SK-N-SH (cell line): ENCODE measurements at regions not wholly inside any gene's neighbourhood (a gene's known extent, or its start where the extent isn't known, plus 50 kb on each side); places are given as distances from the start of the nearest gene placed in this dataset.

Experiments used
- CTCF ChIA-PET: fragments of 300-600, 350-600 bp; formaldehyde crosslinking; extraction: SDS; loops from one replicate; lab custom pipeline; 2021; lab: Yijun Ruan, JAX
- POLR2A ChIA-PET: fragments of 350-600 bp; sonication (Branson Sonifier 250); formaldehyde crosslinking; extraction: SDS; loops from one replicate; lab custom pipeline; 2020; ENCODE audit warnings: antibody characterized with exemption, inconsistent platforms; lab: Yijun Ruan, JAX
- DNase-seq: peaks from one replicate; pipeline ENCODE4 v3.0.0; 2012
- H2AFZ ChIP-seq: fragments of 200-600 bp; sonication (generic); 2 replicates; pipeline ENCODE4 v1.8.1; 2016; ENCODE audit warnings: antibody characterized with exemption, mild to moderate bottlenecking, low read depth
- H3F3A ChIP-seq: fragments of 200-600 bp; sonication (generic); replicated peaks from 2 replicates; pipeline ENCODE3; 2016; ENCODE audit warnings: antibody characterized with exemption, mild to moderate bottlenecking; ENCODE audit not compliant: insufficient read depth
- H3K27ac ChIP-seq, 2 experiments: fragments of 200-500 bp in 1 of 2; fragments of 200-600 bp in 1 of 2; sonication (Bioruptor generic) in 1 of 2; sonication (generic), shearing (Covaris generic) in 1 of 2; 2 replicates each; pipeline versions ENCODE4 v1.5.1 to v1.6.1; 2014 to 2016; ENCODE audit warnings: low read depth in 2 of 2, inconsistent platforms in 1 of 2, low read length in 1 of 2, mild to moderate bottlenecking in 1 of 2, mixed read lengths in 1 of 2
- H3K27me3 ChIP-seq: fragments of 200-600 bp; sonication (generic), shearing (Covaris generic); 2 replicates; pipeline ENCODE4 v1.6.1; 2016; ENCODE audit warnings: mixed run types; ENCODE audit not compliant: insufficient read depth
- H3K36me3 ChIP-seq, 2 experiments: fragments of 200-500 bp in 1 of 2; fragments of 200-600 bp in 1 of 2; sonication (Bioruptor generic) in 1 of 2; sonication (generic) in 1 of 2; replicated peaks in 1 of 2; 2 replicates each; pipeline versions ENCODE3 to v1.5.1; 2014 to 2016; ENCODE audit warnings: low read length in 1 of 2, mild to moderate bottlenecking in 1 of 2; ENCODE audit not compliant: insufficient read depth in 2 of 2, control insufficient read depth in 1 of 2
- H3K4me1 ChIP-seq, 2 experiments: fragments of 200-500 bp in 1 of 2; fragments of 200-600 bp in 1 of 2; sonication (Bioruptor generic) in 1 of 2; sonication (generic), shearing (Covaris generic) in 1 of 2; 2 replicates each; pipeline versions ENCODE4 v1.5.1 to v1.6.1; 2014 to 2016; ENCODE audit warnings: low read depth in 1 of 2, low read length in 1 of 2, mixed run types in 1 of 2; ENCODE audit not compliant: insufficient read depth in 2 of 2, control insufficient read depth in 1 of 2
- H3K4me2 ChIP-seq: fragments of 200-600 bp; sonication (generic), shearing (Covaris generic); 2 replicates; pipeline ENCODE4 v1.6.1; 2017; ENCODE audit warnings: mixed run types
- H3K4me3 ChIP-seq, 2 experiments: fragments of 200-500 bp in 1 of 2; fragments of 200-600 bp in 1 of 2; sonication (Bioruptor generic) in 1 of 2; sonication (generic), shearing (Covaris generic) in 1 of 2; 2 replicates each; pipeline versions ENCODE4 v1.5.1 to v1.8.1; 2014 to 2016; ENCODE audit warnings: low read depth in 2 of 2, inconsistent platforms in 1 of 2, low read length in 1 of 2, mild to moderate bottlenecking in 1 of 2, mixed read lengths in 1 of 2, moderate library complexity in 1 of 2
- H3K79me2 ChIP-seq: fragments of 200-600 bp; sonication (generic); 2 replicates; pipeline ENCODE4 v1.8.1; 2017; ENCODE audit warnings: mild to moderate bottlenecking; ENCODE audit not compliant: insufficient read depth
- H3K9ac ChIP-seq: fragments of 200-600 bp; sonication (generic); 2 replicates; pipeline ENCODE4 v1.6.1; 2017; ENCODE audit warnings: mixed run types
- H3K9me2 ChIP-seq: fragments of 200-600 bp; sonication (generic); 2 replicates; pipeline ENCODE4 v1.6.1; 2017; ENCODE audit warnings: mixed run types
- H3K9me3 ChIP-seq: fragments of 200-600 bp; sonication (generic); 2 replicates; pipeline ENCODE4 v1.6.1; 2017; ENCODE audit warnings: mixed run types, mild to moderate bottlenecking, moderate library complexity
- H4K20me1 ChIP-seq: fragments of 200-600 bp; sonication (generic); 2 replicates; pipeline ENCODE4 v1.6.1; 2017; ENCODE audit warnings: mild to moderate bottlenecking, mixed run types; ENCODE audit not compliant: insufficient read depth
- CHD2 ChIP-seq: fragments of 150-350 bp; IDR thresholded peaks from 2 replicates; pipeline ENCODE4 v1.6.1; 2018; ENCODE audit warnings: low read length; ENCODE audit not compliant: partially characterized antibody
- ELF1 ChIP-seq: IDR thresholded peaks from 2 replicates; pipeline ENCODE4 v1.4.0; 2012
- EP300 ChIP-seq, 2 experiments: IDR thresholded peaks; 2 replicates each; pipeline versions ENCODE4 v1.4.0 to v1.6.1; 2012; ENCODE audit warnings: borderline replicate concordance in 1 of 2, low read depth in 1 of 2, low read length in 1 of 2
- EZH2phosphoT487 ChIP-seq: fragments of 200-600 bp; sonication (generic); IDR thresholded peaks from 2 replicates; pipeline ENCODE4 v1.6.1; 2017; ENCODE audit warnings: low read depth, mixed run types, mild to moderate bottlenecking, antibody characterized with exemption, moderate library complexity, borderline replicate concordance
- FOXJ3 ChIP-seq: sonication (generic); formaldehyde crosslinking; IDR thresholded peaks from 2 replicates; pipeline ENCODE4 v1.5.1; 2020; ENCODE audit warnings: mild to moderate bottlenecking, missing genetic modification reagents
- MEF2A ChIP-seq: IDR thresholded peaks from 2 replicates; pipeline ENCODE4 v1.4.0; 2012; ENCODE audit warnings: low read depth, borderline replicate concordance
- MXI1 ChIP-seq: IDR thresholded peaks from 2 replicates; pipeline ENCODE4 v1.6.1; 2012; ENCODE audit warnings: mild to moderate bottlenecking, low read depth, low read length, improper control_type of control experiment
- POLR2AphosphoS5 ChIP-seq: IDR thresholded peaks from 2 replicates; pipeline ENCODE4 v1.6.1; 2012; ENCODE audit warnings: low read depth, low read length
- RAD21 ChIP-seq: IDR thresholded peaks from 2 replicates; pipeline ENCODE4 v1.6.1; 2012; ENCODE audit warnings: mild to moderate bottlenecking, low read length
- RCOR1 ChIP-seq: fragments of 150-350 bp; IDR thresholded peaks from 2 replicates; pipeline ENCODE4 v1.6.1; 2017; ENCODE audit warnings: antibody characterized with exemption, low read length
- RFX5 ChIP-seq: IDR thresholded peaks from 2 replicates; pipeline ENCODE4 v1.6.1; 2012; ENCODE audit warnings: mild to moderate bottlenecking, improper control_type of control experiment, low read length
- SIN3A ChIP-seq: IDR thresholded peaks from 2 replicates; pipeline ENCODE4 v1.6.1; 2012; ENCODE audit warnings: low read depth, mild to moderate bottlenecking, low read length, moderate library complexity, borderline replicate concordance
- SMC3 ChIP-seq: IDR thresholded peaks from 2 replicates; pipeline ENCODE4 v1.6.1; 2012; ENCODE audit warnings: low read depth, low read length, improper control_type of control experiment
- TCF12 ChIP-seq: IDR thresholded peaks from 2 replicates; pipeline ENCODE4 v1.4.0; 2012
- TEAD4 ChIP-seq: IDR thresholded peaks from 2 replicates; pipeline ENCODE4 v1.4.0; 2012; ENCODE audit warnings: mild to moderate bottlenecking, borderline replicate concordance; ENCODE audit not compliant: insufficient read depth
- WGBS: methylation state at CpG from one replicate; pipeline ENCODE4 v1.1.6; 2017; ENCODE audit warnings: low lambda C conversion rate; 5-methylcytosine and 5-hydroxymethylcytosine counted together
- TF ChIP-seq, protein P1 (sequence below): IDR thresholded peaks from 2 replicates; pipeline ENCODE4 v1.6.1; 2012; ENCODE audit warnings: mild to moderate bottlenecking, low read depth, low read length, moderate library complexity
- TF ChIP-seq, protein P2 (sequence below): IDR thresholded peaks from 2 replicates; pipeline ENCODE4 v1.4.0; 2012; ENCODE audit warnings: low read depth
- TF ChIP-seq, protein P3 (sequence below): fragments of 150-350 bp; IDR thresholded peaks from 2 replicates; pipeline ENCODE4 v1.6.1; 2016; ENCODE audit warnings: mild to moderate bottlenecking, low read depth, low read length
- TF ChIP-seq, protein P4 (sequence below): IDR thresholded peaks from 2 replicates; pipeline ENCODE4 v1.4.0; 2012; ENCODE audit warnings: low read depth, borderline replicate concordance

DNA sequence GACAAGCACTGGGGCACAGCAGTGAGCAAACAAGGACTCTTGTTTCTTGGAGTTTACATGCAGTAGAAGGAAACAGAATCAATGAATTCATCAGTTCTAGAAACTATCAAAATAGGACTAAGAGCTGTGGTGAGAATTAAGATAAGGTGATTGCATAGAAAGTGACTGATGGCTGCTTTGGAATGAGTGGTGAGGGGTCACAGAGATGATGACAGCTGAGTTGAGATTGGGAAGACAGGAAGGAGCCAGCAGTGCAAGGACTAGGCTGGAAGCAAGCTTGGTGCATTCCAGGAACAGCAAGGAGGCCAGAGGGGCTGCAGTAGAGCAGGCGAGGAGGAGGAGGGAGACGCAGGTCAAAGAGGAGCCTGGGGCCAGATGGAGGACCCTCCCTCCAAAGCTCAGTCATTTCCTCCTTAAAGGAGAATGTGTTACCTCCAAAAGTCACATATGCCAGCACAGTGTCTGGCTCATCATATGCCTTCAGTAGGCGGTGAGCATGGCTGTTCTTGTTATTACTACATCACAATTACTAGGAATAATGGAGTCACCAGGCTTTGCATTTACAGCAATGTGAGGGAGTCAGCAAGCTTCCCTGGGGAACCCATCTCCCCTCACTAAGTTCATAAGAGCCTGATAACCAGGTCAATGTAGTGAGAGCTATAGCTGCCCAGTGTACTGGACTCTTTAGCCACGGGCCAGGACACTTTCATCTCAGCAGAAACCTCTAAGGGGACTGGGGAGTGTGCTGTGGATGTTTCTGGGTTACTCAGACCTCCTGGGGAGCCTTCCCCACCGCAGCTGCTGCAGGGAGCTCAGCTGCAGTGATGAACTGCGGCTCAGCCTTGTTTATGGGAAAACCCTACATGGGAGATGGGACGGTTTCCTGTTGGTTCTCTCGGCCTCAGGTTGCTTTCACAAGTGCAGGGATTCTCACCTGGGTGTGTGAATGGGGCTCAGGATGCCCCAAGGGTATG, 157.2 kb downstream of the SEC14L1 start:
- no peaks in the 10 kb centered on the region for H3K9me2 ChIP-seq
- peaks cover 6 to 9% of the 10 kb centered on the region in 2 experiments for H3K36me3 ChIP-seq
- H2AFZ ChIP-seq: no peak overlapping the region
- no peak overlapping the region for H3K9ac ChIP-seq
- no peaks in the 10 kb centered on the region for H3K9me3 ChIP-seq
- no peak overlapping the region for H3K4me2 ChIP-seq
- CTCF ChIA-PET: interaction anchor here (0.8 to 1.4 kb wide), 2 partner anchors 10 to 132 kb away, joined by 3 to 4 read pairs; no protein-coding TSS in a partner anchor
- H3F3A ChIP-seq: peaks cover 15% of the 10 kb centered on the region
- no peak overlapping the region for H3K27ac ChIP-seq
- H3K27me3 ChIP-seq: no peaks in the 10 kb centered on the region
- 0 out of 2 replicates have a peak, but pooled peaks cover 6% of the 10 kb centered on the region for H3K79me2 ChIP-seq
- no peak for DNase-seq
- 92% methylated on average over 8 of the region's 8 CpGs for WGBS
- no peak overlapping the region for H3K4me3 ChIP-seq
- POLR2A ChIA-PET: no interaction called here
- H4K20me1 ChIP-seq: no peaks in the 10 kb centered on the region
- no peak for TF ChIP-seq RAD21
- no peak for TF ChIP-seq MXI1
- no peak for TF ChIP-seq SMC3
- no peak for TF ChIP-seq POLR2AphosphoS5
- TF ChIP-seq CHD2: no peak
- TF ChIP-seq EP300 (IDR thresholded peaks at IDR 0.05; ENCODE audit: borderline replicate concordance in 1 of 2, low read depth in 1 of 2, low read length in 1 of 2): no peak
- TF ChIP-seq FOXJ3: no peak
- no peak for TF ChIP-seq RFX5
- TF ChIP-seq ELF1: no peak
- TF ChIP-seq RCOR1: no peak
- no peak for TF ChIP-seq SIN3A
- no peak for TF ChIP-seq TCF12
- TF ChIP-seq, protein P1, sequence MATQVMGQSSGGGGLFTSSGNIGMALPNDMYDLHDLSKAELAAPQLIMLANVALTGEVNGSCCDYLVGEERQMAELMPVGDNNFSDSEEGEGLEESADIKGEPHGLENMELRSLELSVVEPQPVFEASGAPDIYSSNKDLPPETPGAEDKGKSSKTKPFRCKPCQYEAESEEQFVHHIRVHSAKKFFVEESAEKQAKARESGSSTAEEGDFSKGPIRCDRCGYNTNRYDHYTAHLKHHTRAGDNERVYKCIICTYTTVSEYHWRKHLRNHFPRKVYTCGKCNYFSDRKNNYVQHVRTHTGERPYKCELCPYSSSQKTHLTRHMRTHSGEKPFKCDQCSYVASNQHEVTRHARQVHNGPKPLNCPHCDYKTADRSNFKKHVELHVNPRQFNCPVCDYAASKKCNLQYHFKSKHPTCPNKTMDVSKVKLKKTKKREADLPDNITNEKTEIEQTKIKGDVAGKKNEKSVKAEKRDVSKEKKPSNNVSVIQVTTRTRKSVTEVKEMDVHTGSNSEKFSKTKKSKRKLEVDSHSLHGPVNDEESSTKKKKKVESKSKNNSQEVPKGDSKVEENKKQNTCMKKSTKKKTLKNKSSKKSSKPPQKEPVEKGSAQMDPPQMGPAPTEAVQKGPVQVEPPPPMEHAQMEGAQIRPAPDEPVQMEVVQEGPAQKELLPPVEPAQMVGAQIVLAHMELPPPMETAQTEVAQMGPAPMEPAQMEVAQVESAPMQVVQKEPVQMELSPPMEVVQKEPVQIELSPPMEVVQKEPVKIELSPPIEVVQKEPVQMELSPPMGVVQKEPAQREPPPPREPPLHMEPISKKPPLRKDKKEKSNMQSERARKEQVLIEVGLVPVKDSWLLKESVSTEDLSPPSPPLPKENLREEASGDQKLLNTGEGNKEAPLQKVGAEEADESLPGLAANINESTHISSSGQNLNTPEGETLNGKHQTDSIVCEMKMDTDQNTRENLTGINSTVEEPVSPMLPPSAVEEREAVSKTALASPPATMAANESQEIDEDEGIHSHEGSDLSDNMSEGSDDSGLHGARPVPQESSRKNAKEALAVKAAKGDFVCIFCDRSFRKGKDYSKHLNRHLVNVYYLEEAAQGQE: no peak
- TF ChIP-seq MEF2A: no peak
- peaks cover 0 to 16% of the 10 kb centered on the region in 2 experiments; a peak in 1 of 4 replicates for H3K4me1 ChIP-seq

DNA sequence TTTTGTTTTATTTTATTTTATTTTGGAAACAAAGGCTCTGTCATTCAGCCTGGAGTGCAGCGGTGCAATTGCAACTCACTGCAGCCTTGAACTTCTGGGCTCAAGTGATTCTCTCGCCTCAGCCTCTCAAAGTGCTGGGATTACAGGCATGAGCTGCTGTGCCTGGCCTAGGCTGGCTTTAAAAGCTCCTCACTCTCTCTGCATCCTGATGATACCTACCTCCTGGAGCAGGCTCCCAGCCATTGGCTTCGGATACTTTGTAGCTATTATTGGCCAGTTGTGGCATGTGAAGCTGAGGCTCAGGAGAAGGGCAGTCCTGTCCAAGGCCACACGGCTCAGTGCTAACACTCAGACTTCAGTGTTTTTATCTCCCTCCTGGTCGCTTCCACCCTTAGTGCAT, 158.0 kb downstream of the SEC14L1 start:
- CTCF ChIA-PET: interaction anchor here (0.7 to 1.4 kb wide), 3 partner anchors 11 to 131 kb away, joined by 3 to 4 read pairs (median 3); no protein-coding TSS in a partner anchor
- Histone ChIP-seq H3K4me3 (no peak overlapping the region), H4K20me1 (no peaks in the 10 kb centered on the region), H3K27me3 (no peaks in the 10 kb centered on the region), H3K9ac (no peak overlapping the region), H3K36me3 (peaks cover 6 to 9% of the 10 kb centered on the region in 2 experiments), H3K79me2 (0 out of 2 replicates have a peak, but pooled peaks cover 6% of the 10 kb centered on the region), H3K9me2 (no peaks in the 10 kb centered on the region), H3K27ac (no peak overlapping the region), H3K4me1 (peaks cover 2 to 18% of the 10 kb centered on the region in 2 experiments; a peak in 2 of 4 replicates), H3K9me3 (no peaks in the 10 kb centered on the region), H2AFZ (no peak overlapping the region), H3K4me2 (no peak overlapping the region), H3F3A (peaks cover 19% of the 10 kb centered on the region)
- DNase-seq: no peak
- 97% methylated on average over 5 of the region's 5 CpGs for WGBS
- TF ChIP-seq RCOR1 (no peak), TEAD4 (no peak), EZH2phosphoT487 (no peak), POLR2AphosphoS5 (no peak)
- TF ChIP-seq, protein P2, sequence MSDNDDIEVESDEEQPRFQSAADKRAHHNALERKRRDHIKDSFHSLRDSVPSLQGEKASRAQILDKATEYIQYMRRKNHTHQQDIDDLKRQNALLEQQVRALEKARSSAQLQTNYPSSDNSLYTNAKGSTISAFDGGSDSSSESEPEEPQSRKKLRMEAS: no peak
- TF ChIP-seq, protein P3, sequence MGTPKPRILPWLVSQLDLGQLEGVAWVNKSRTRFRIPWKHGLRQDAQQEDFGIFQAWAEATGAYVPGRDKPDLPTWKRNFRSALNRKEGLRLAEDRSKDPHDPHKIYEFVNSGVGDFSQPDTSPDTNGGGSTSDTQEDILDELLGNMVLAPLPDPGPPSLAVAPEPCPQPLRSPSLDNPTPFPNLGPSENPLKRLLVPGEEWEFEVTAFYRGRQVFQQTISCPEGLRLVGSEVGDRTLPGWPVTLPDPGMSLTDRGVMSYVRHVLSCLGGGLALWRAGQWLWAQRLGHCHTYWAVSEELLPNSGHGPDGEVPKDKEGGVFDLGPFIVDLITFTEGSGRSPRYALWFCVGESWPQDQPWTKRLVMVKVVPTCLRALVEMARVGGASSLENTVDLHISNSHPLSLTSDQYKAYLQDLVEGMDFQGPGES: no peak
- TF ChIP-seq, protein P4, sequence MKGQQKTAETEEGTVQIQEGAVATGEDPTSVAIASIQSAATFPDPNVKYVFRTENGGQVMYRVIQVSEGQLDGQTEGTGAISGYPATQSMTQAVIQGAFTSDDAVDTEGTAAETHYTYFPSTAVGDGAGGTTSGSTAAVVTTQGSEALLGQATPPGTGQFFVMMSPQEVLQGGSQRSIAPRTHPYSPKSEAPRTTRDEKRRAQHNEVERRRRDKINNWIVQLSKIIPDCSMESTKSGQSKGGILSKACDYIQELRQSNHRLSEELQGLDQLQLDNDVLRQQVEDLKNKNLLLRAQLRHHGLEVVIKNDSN: no peak
- POLR2A ChIA-PET: no interaction called here
